Keratinocyte (primary cell): ENCODE measurements at regions not wholly inside any gene's neighbourhood (a gene's known extent, or its start where the extent isn't known, plus 50 kb on each side); places are given as distances from the start of the nearest gene placed in this dataset.

Experiments
- CTCF ChIP-seq, 3 experiments: IDR thresholded peaks in 1 of 3; conservative IDR thresholded peaks in 1 of 3; optimal IDR thresholded peaks in 1 of 3; 2 replicates in 2 of 3; 3 replicates in 1 of 3; pipeline versions ENCODE3 to v1.5.1; 2011; ENCODE audit warnings: low read length in 3 of 3, mild to moderate bottlenecking in 3 of 3, moderate library complexity in 2 of 3, control low read depth in 1 of 3, inconsistent platforms in 1 of 3; ENCODE audit not compliant: insufficient read depth in 2 of 3; ENCODE audit errors: extremely low read depth in 1 of 3
- EZH2 ChIP-seq: IDR thresholded peaks from one replicate; pipeline ENCODE4 v1.6.1; 2012; ENCODE audit warnings: inconsistent platforms, mild to moderate bottlenecking, low read length, moderate library complexity

DNA sequence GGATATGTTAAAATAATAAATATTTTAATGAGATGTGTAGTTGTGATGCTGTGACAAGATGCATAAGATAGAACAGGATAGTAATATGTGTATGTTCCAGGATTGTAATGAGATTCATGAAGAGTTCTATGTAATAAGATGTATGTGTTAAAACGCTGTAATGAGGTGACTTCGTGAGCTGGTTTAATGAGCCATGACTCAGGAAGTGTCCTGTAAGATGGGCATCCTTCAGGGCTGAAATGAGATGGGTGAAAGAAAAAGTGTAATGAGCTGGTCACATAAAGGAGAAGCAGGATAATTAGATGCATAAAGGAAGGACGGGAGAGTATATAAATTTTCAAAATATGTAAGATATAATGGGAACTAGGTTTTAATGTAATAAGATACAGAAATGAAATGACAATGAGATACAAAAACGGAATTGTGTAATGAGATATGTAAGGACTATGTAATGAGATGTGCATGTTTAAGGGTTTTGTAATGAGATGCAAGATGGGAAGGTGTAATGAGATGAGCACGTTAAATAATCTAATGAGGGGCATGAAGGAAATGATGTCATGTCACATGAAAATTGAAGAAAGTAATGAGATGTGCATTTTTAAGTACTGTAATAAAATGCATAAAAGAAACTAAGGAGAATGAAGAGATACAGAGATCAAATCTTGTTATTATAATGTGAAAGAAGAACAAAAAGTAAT is 524.8 kb upstream of the STXBP6 start:
- TF ChIP-seq CTCF (optimal IDR thresholded peaks at IDR 0.05 in 1 of 3, IDR thresholded peaks at IDR 0.05 in 1 of 3, conservative IDR thresholded peaks at IDR 0.05 in 1 of 3; ENCODE audit: extremely low read depth in 1 of 3, insufficient read depth in 2 of 3, low read length in 3 of 3) (no peak), EZH2 (no peak)
